Gastroesophageal sphincter (tissue), 3 donors: ENCODE measurements at regions not wholly inside any gene's neighbourhood (a gene's known extent, or its start where the extent isn't known, plus 50 kb on each side); places are given as distances from the start of the nearest gene placed in this dataset.

Experiments
- EP300 ChIP-seq: sonication (generic); formaldehyde crosslinking; IDR thresholded peaks from one replicate; pipeline ENCODE4 v1.6.1; 2017; ENCODE audit warnings: antibody characterized with exemption, mild to moderate bottlenecking
- POLR2A ChIP-seq, 2 donors: fragments of 450-650 bp; IDR thresholded peaks; one replicate each; pipeline ENCODE4 v1.6.1; 2017; ENCODE audit warnings: antibody characterized with exemption in 2 of 2, mild to moderate bottlenecking in 2 of 2, moderate library complexity in 1 of 2
- POLR2AphosphoS5 ChIP-seq: sonication (generic); formaldehyde crosslinking; IDR thresholded peaks from one replicate; pipeline ENCODE4 v1.6.1; 2017; ENCODE audit warnings: antibody characterized with exemption
- TF ChIP-seq, protein P1 (sequence below), 4 experiments: fragments of 200-600 bp in 2 of 4; fragments of 450-650 bp in 2 of 4; sonication (generic) in 1 of 4; IDR thresholded peaks; one replicate each; pipeline ENCODE4 v1.5.1; 2017 to 2019; ENCODE audit warnings: antibody characterized with exemption in 4 of 4, mild to moderate bottlenecking in 2 of 4, moderate library complexity in 2 of 4

DNA sequence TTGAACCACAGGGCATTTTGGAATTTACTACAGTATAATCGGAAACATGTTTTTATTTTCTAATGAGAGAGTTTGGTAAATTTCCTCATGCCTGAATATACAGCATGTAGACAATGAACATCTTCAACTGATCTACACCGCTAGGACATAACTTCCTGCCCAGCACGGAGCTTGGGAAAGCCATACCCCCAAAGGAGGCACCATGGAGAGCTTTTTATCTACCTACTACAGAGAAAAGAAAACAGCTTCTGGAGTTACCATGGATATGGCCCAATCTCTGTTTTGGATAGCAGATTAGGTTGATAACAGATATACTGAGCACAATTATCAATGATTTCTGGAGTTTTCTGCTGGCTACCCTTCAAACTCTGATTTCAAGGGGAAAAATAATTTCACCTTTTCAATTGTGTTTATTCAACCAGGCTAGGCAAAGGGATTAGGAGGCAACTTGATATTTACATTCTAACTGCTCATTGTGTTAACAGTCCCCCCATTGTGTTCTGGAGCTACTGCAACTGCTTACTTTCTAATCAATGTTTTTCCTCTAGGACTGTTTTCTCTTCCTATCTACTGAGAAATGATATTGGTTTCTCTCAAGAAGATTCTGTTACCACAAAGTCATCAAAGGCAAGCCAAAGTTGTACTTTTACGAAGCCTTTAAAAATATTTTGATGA, 123.0 kb upstream of the ARHGAP28 start:
- TF ChIP-seq, protein P1, sequence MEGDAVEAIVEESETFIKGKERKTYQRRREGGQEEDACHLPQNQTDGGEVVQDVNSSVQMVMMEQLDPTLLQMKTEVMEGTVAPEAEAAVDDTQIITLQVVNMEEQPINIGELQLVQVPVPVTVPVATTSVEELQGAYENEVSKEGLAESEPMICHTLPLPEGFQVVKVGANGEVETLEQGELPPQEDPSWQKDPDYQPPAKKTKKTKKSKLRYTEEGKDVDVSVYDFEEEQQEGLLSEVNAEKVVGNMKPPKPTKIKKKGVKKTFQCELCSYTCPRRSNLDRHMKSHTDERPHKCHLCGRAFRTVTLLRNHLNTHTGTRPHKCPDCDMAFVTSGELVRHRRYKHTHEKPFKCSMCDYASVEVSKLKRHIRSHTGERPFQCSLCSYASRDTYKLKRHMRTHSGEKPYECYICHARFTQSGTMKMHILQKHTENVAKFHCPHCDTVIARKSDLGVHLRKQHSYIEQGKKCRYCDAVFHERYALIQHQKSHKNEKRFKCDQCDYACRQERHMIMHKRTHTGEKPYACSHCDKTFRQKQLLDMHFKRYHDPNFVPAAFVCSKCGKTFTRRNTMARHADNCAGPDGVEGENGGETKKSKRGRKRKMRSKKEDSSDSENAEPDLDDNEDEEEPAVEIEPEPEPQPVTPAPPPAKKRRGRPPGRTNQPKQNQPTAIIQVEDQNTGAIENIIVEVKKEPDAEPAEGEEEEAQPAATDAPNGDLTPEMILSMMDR (IDR thresholded peaks at IDR 0.05) = no peak
- no peak for TF ChIP-seq POLR2A (IDR thresholded peaks at IDR 0.05)
- TF ChIP-seq POLR2AphosphoS5 = no peak
- TF ChIP-seq EP300 = no peak
